SU-DHL-6 (cell line): ENCODE measurements at regions not wholly inside any gene's neighbourhood (a gene's known extent, or its start where the extent isn't known, plus 50 kb on each side); places are given as distances from the start of the nearest gene placed in this dataset.

Source experiments
- EZH2phosphoT487 ChIP-seq: fragments of 200-600 bp; sonication (generic), shearing (Covaris generic); conservative IDR thresholded peaks from 2 replicates; pipeline ENCODE4 v1.6.1; 2018; ENCODE audit warnings: mild to moderate bottlenecking, antibody characterized with exemption, low read length, moderate library complexity, mixed read lengths
- TF ChIP-seq, protein P1 (sequence below): fragments of 200-600 bp; sonication (generic); IDR thresholded peaks from one replicate; pipeline ENCODE4 v1.5.1; 2017; ENCODE audit warnings: antibody characterized with exemption, mild to moderate bottlenecking, low read length, moderate library complexity; ENCODE audit not compliant: insufficient read depth, poor library complexity, severe bottlenecking

DNA sequence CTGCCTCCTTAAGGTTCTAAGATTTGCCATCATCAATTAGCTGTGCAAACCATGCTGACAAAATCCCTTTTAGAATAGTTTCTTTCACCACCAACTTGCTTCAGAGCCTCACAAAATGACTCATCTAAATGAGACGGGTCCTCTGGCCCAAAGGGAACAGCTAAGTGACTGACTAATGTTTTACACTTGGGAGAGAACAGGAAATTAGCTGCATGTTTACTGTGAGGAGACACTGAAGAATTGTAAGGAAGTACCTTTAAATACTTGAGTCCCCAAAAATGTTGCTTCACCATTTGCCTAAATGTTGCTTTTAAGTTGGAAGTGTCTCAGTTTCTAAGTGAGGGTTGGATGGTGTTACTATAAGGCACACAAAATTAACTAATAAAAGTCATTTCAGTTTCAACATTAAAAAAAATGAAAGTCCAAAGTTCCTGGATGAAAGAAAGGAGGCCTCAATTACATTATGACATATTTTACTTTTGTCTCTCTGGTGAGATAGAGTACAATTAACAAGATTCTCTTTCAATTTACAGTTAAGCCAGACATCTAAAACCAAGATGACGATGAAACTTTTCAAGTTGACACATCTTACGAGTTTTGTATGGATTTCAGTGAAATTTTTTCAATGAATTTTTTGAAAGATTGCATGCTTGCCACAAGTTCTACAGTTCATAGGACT lies 229.1 kb upstream of the FN1 start:
- TF ChIP-seq, protein P1, sequence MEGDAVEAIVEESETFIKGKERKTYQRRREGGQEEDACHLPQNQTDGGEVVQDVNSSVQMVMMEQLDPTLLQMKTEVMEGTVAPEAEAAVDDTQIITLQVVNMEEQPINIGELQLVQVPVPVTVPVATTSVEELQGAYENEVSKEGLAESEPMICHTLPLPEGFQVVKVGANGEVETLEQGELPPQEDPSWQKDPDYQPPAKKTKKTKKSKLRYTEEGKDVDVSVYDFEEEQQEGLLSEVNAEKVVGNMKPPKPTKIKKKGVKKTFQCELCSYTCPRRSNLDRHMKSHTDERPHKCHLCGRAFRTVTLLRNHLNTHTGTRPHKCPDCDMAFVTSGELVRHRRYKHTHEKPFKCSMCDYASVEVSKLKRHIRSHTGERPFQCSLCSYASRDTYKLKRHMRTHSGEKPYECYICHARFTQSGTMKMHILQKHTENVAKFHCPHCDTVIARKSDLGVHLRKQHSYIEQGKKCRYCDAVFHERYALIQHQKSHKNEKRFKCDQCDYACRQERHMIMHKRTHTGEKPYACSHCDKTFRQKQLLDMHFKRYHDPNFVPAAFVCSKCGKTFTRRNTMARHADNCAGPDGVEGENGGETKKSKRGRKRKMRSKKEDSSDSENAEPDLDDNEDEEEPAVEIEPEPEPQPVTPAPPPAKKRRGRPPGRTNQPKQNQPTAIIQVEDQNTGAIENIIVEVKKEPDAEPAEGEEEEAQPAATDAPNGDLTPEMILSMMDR: no peak
- no peak for TF ChIP-seq EZH2phosphoT487
